Lung (tissue), 11 donors: ENCODE measurements at regions not wholly inside any gene's neighbourhood (a gene's known extent, or its start where the extent isn't known, plus 50 kb on each side); places are given as distances from the start of the nearest gene placed in this dataset.

ENCODE experiments used
- ATAC-seq: fragments of 200-7000 bp; cut with Tn5 transposase; one replicate; pipeline ENCODE4 v1.9.1; 2020; ENCODE audit warnings: moderate number of reproducible peaks; ENCODE audit not compliant: insufficient read depth, low FRiP score
- DNase-seq, 3 donors: peaks; one replicate each; pipeline ENCODE4 v3.0.0-alpha.2; 2013 to 2017
- H3K27ac ChIP-seq, 2 donors: one replicate each; pipeline ENCODE4 v1.5.1; 2013; ENCODE audit warnings: mild to moderate bottlenecking in 2 of 2, moderate library complexity in 2 of 2, control low read depth in 1 of 2, inconsistent platforms in 1 of 2, low read depth in 1 of 2, low read length in 1 of 2
- H3K27me3 ChIP-seq, 3 donors: one replicate each; pipeline ENCODE4 v1.5.1; 2013; ENCODE audit warnings: low read length in 2 of 3; ENCODE audit not compliant: control insufficient read depth in 3 of 3, insufficient read depth in 3 of 3
- H3K36me3 ChIP-seq, 4 donors: one replicate each; pipeline ENCODE4 v1.5.1; 2013; ENCODE audit warnings: low read length in 4 of 4, mild to moderate bottlenecking in 1 of 4, moderate library complexity in 1 of 4; ENCODE audit not compliant: control insufficient read depth in 4 of 4, insufficient read depth in 4 of 4
- H3K4me1 ChIP-seq, 5 donors: one replicate each; pipeline ENCODE4 v1.5.1; 2013; ENCODE audit warnings: low read length in 5 of 5, mild to moderate bottlenecking in 2 of 5, moderate library complexity in 1 of 5; ENCODE audit not compliant: control insufficient read depth in 5 of 5, insufficient read depth in 5 of 5
- H3K4me3 ChIP-seq: one replicate; pipeline ENCODE4 v1.5.1; 2013; ENCODE audit warnings: mild to moderate bottlenecking, control low read depth, moderate library complexity
- H3K9ac ChIP-seq, 2 donors: one replicate each; pipeline ENCODE4 v1.5.1; 2013; ENCODE audit warnings: low read length in 2 of 2, control low read depth in 1 of 2; ENCODE audit not compliant: insufficient read depth in 1 of 2
- H3K9me3 ChIP-seq, 4 donors: one replicate each; pipeline ENCODE4 v1.5.1; 2013; ENCODE audit warnings: low read length in 3 of 4, mild to moderate bottlenecking in 1 of 4, moderate library complexity in 1 of 4; ENCODE audit not compliant: control insufficient read depth in 4 of 4, insufficient read depth in 3 of 4
- WGBS, 2 donors: extraction: QIAGEN DNeasy Blood & Tissue Kit; methylation state at CpG; one replicate each; pipeline ENCODE4 v1.1.7; 2013; 5-methylcytosine and 5-hydroxymethylcytosine counted together
- TF ChIP-seq, protein P1 (sequence below): IDR thresholded peaks from 2 replicates; pipeline ENCODE4 v1.5.1; 2012; ENCODE audit warnings: mild to moderate bottlenecking; ENCODE audit errors: control extremely low read depth, extremely low read depth
- donor health status: control.
- donor health status: control.
- donor health status: Bipolar disorder and iron deficiency.
- donor health status: healthy.
- donor health status: DM: yes; HTN: yes; CAD: no.

DNA sequence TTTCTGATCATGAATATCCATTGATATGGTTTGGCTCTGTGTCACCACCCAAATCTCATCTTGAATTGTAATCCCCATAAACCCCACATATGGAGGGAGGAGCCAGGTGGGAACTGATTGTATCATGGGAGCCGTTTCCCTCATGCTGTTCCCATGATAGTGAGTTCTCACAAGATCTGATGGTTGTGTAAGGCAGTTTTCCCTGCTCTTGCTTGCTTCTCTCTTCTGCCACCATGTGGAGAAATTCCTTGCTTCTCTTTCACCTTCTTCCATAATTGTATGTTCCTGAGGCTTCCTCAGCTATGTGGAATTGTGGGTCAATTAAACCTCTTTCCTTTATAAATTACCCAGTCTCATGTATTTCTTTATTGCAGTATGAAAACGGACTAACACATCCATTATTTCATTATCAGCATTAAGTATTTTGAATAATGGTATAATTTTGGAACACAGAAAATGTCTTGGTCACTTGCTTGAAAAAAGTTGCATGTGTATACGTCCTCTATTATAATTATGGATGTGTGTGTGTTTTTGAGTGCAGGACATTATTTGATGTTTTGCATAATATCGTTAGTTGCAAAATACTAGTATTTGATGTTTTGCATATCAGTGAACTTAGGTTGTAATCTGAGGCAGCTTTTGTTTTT lies 334.6 kb downstream of the PCDH10 start:
- no peaks in the 10 kb centered on the region for H3K9me3 ChIP-seq
- no peaks in the 10 kb centered on the region for H3K4me1 ChIP-seq
- no peaks in the 10 kb centered on the region for H3K36me3 ChIP-seq
- no peak overlapping the region for H3K4me3 ChIP-seq
- H3K27me3 ChIP-seq: no peaks in the 10 kb centered on the region
- ATAC-seq (no peak), DNase-seq (peak in 2 of 3 donors; percentile 31 to 55)
- no peak overlapping the region for H3K27ac ChIP-seq
- no peak overlapping the region for H3K9ac ChIP-seq
- 62 to 69% methylated on average over 4 of the region's 4 CpGs for WGBS, 2 donors
- TF ChIP-seq, protein P1, sequence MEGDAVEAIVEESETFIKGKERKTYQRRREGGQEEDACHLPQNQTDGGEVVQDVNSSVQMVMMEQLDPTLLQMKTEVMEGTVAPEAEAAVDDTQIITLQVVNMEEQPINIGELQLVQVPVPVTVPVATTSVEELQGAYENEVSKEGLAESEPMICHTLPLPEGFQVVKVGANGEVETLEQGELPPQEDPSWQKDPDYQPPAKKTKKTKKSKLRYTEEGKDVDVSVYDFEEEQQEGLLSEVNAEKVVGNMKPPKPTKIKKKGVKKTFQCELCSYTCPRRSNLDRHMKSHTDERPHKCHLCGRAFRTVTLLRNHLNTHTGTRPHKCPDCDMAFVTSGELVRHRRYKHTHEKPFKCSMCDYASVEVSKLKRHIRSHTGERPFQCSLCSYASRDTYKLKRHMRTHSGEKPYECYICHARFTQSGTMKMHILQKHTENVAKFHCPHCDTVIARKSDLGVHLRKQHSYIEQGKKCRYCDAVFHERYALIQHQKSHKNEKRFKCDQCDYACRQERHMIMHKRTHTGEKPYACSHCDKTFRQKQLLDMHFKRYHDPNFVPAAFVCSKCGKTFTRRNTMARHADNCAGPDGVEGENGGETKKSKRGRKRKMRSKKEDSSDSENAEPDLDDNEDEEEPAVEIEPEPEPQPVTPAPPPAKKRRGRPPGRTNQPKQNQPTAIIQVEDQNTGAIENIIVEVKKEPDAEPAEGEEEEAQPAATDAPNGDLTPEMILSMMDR: no peak

DNA sequence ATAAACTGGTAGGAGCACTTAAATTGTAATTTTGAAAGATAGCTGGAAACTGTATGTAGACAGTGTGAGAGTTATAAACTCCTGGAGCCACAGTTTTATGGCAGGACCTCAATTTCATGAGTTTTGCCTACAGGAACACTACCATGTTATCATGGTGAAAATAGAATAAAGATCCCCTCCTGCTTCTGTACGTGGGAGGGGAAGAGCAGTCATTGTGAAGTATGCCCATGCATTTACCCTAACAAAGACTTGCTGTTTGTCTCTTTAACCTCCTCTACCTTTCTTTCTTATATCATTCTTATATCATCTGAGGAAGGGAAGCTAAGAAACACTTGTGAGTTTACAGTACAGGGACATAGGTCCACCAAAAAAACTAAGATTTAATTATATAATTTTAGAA lies 327.0 kb downstream of the PCDH10 start:
- 57 to 85% methylated on average over 1 of the region's 1 CpG for WGBS, 2 donors
- DNase-seq (no peak), ATAC-seq (no peak)
- Histone ChIP-seq H3K9ac (no peak overlapping the region), H3K27me3 (no peaks in the 10 kb centered on the region), H3K27ac (no peak overlapping the region), H3K9me3 (no peaks in the 10 kb centered on the region), H3K4me3 (no peak overlapping the region), H3K4me1 (no peaks in the 10 kb centered on the region), H3K36me3 (no peaks in the 10 kb centered on the region)
- TF ChIP-seq, protein P1: no peak

DNA sequence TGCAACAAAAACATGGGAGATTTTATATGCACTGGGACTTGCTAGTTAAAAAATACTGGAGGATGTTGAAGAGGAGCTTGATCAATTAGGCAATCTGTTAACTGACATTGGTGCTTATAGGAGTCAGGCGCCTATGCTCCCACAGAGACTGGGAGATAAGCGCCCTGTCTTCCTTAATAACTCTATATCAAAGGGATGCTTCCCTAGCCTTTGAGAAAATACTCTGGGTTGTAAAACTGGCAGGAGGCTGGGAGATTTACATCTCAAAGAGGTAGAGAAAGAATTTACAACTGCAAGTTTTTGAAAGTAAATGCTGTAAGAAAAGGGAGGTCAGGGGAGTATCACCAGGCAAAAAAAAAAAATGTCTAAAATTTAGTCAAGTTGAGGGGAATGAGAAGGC lies 325.4 kb downstream of the PCDH10 start:
- H3K36me3 ChIP-seq: no peaks in the 10 kb centered on the region
- DNase-seq (no peak), ATAC-seq (no peak)
- no peaks in the 10 kb centered on the region for H3K4me1 ChIP-seq
- H3K27ac ChIP-seq: no peak overlapping the region
- H3K27me3 ChIP-seq: no peaks in the 10 kb centered on the region
- TF ChIP-seq, protein P1: no peak
- H3K4me3 ChIP-seq: no peak overlapping the region
- 89 to 90% methylated on average over 2 of the region's 2 CpGs for WGBS, 2 donors
- H3K9me3 ChIP-seq: no peaks in the 10 kb centered on the region
- no peak overlapping the region for H3K9ac ChIP-seq

DNA sequence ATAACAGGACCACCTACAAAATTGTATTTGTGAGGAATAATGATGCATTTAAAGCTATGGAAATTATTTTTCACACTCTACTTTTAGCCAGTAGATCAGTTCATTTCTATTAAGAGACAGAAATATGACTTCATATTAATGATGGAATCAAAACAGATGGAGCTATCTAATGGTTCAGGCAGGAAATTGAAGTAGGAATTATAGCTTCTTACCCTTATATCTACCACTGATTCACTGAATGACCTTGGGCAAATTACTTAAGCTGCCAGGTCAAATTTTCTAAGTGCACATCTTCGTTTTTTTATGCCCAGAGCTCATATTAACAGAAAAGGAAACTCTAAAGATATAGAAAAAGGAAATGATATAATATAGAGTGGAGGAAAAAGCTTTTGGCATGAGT lies 323.1 kb downstream of the PCDH10 start:
- TF ChIP-seq, protein P1: no peak

More for the DNA sequence above, 323.1 kb downstream of the PCDH10 start:
- Histone ChIP-seq H3K27me3 (no peaks in the 10 kb centered on the region), H3K9ac (no peak overlapping the region), H3K36me3 (no peaks in the 10 kb centered on the region), H3K27ac (no peak overlapping the region), H3K9me3 (no peaks in the 10 kb centered on the region), H3K4me3 (no peak overlapping the region), H3K4me1 (no peaks in the 10 kb centered on the region)
- ATAC-seq (no peak), DNase-seq (no peak)
- 21 to 39% methylated on average over 1 of the region's 1 CpG for WGBS, 2 donors
